ENCODE measurements at regions not wholly inside any gene's neighbourhood (a gene's known extent, or its start where the extent isn't known, plus 50 kb on each side); places are given as distances from the start of the nearest gene placed in this dataset.

GRCh38 chr6:47117314-47117713, 75.2 kb upstream of the ADGRF1 start:
- intact Hi-C loops (cut with micrococcal nuclease): no loop called here
- Histone ChIP-seq H3K4me3 (ENCODE audit: control extremely low read depth in 1 of 5, extremely low read depth in 1 of 5, insufficient read depth in 1 of 5, low read depth in 2 of 5, low read length in 4 of 5) (no peak overlapping the region), H3K9me3 (ENCODE audit: control extremely low read depth in 1 of 3, control insufficient read depth in 2 of 3, insufficient read depth in 1 of 3, low read length in 2 of 3) (no peaks in the 10 kb centered on the region), H3K4me2 (replicated peaks; ENCODE audit: low read depth, low read length, poor library complexity, severe bottlenecking) (no peak overlapping the region), H3K27ac (ENCODE audit: low read length in 2 of 2) (no peak overlapping the region), H3K9ac (ENCODE audit: low read length) (no peak overlapping the region), H3K27me3 (replicated peaks in 1 of 4; ENCODE audit: control extremely low read depth in 1 of 4, control insufficient read depth in 3 of 4, insufficient read depth in 4 of 4, low read length in 3 of 4) (no peaks in the 10 kb centered on the region), H2AFZ (ENCODE audit: insufficient read depth, low read depth, low read length, poor library complexity, severe bottlenecking) (no peak overlapping the region), H3K4me1 (ENCODE audit: control insufficient read depth in 2 of 2, insufficient read depth in 2 of 2, low read length in 2 of 2) (no peaks in the 10 kb centered on the region), H4K20me1 (ENCODE audit: control insufficient read depth, insufficient read depth, low read length, poor library complexity, severe bottlenecking) (no peaks in the 10 kb centered on the region), H3K79me2 (ENCODE audit: control insufficient read depth, insufficient read depth, low read length) (no peaks in the 10 kb centered on the region), H3K36me3 (replicated peaks in 1 of 2; ENCODE audit: control extremely low read depth in 1 of 2, control insufficient read depth in 1 of 2, extremely low read depth in 1 of 2, insufficient read depth in 2 of 2, low read length in 1 of 2) (no peaks in the 10 kb centered on the region)
- no peak overlapping the region for H3K4me3 Mint-ChIP-seq
- CTCF ChIA-PET: no interaction called here
- ATAC-seq (ENCODE audit: low read depth) (no peak), DNase-seq (no peak)
- H3K4me1 Mint-ChIP-seq: no peaks in the 10 kb centered on the region
- H3K27ac Mint-ChIP-seq: no peak overlapping the region
- H3K27me3 Mint-ChIP-seq: peaks cover 7% of the 10 kb centered on the region
- TF ChIP-seq CTCF (IDR thresholded peaks at IDR 0.05): no peak
- TF ChIP-seq EZH2 (IDR thresholded peaks at IDR 0.05; ENCODE audit: borderline replicate concordance, insufficient read depth, low read depth, low read length, poor library complexity, severe bottlenecking): no peak
- POLR2A ChIA-PET: no interaction called here
- no CpG with 5 or more reads among the region's 5 CpGs for WGBS (ENCODE audit: insufficient coverage)
- no peaks in the 10 kb centered on the region for H3K9me3 Mint-ChIP-seq (ENCODE audit: insufficient read depth)

- Mint-ChIP-seq H3K27ac (no peak overlapping the region), H3K9me3 (ENCODE audit: insufficient read depth) (no peaks in the 10 kb centered on the region), H3K4me1 (no peaks in the 10 kb centered on the region), H3K27me3 (peaks cover 7% of the 10 kb centered on the region), H3K4me3 (no peak overlapping the region)
- no peak overlapping the region for H3K27ac ChIP-seq (ENCODE audit: low read length in 2 of 2)
- no peak for DNase-seq
- no peak overlapping the region for H3K9ac ChIP-seq (ENCODE audit: low read length)
- intact Hi-C loops (cut with micrococcal nuclease): no loop called here
- H3K9me3 ChIP-seq (ENCODE audit: control extremely low read depth in 1 of 3, control insufficient read depth in 2 of 3, insufficient read depth in 1 of 3, low read length in 2 of 3): no peaks in the 10 kb centered on the region
- H4K20me1 ChIP-seq (ENCODE audit: control insufficient read depth, insufficient read depth, low read length, poor library complexity, severe bottlenecking): no peaks in the 10 kb centered on the region
- no peak overlapping the region for H2AFZ ChIP-seq (ENCODE audit: insufficient read depth, low read depth, low read length, poor library complexity, severe bottlenecking)
- ATAC-seq (ENCODE audit: low read depth): no peak
- no peaks in the 10 kb centered on the region for H3K36me3 ChIP-seq (replicated peaks in 1 of 2; ENCODE audit: control extremely low read depth in 1 of 2, control insufficient read depth in 1 of 2, extremely low read depth in 1 of 2, insufficient read depth in 2 of 2, low read length in 1 of 2)
- H3K4me2 ChIP-seq (replicated peaks; ENCODE audit: low read depth, low read length, poor library complexity, severe bottlenecking): no peak overlapping the region
- POLR2A ChIA-PET: no interaction called here
- no peak for TF ChIP-seq CTCF (IDR thresholded peaks at IDR 0.05)
- TF ChIP-seq EZH2 (IDR thresholded peaks at IDR 0.05; ENCODE audit: borderline replicate concordance, insufficient read depth, low read depth, low read length, poor library complexity, severe bottlenecking): no peak
- no peaks in the 10 kb centered on the region for H3K4me1 ChIP-seq (ENCODE audit: control insufficient read depth in 2 of 2, insufficient read depth in 2 of 2, low read length in 2 of 2)
- 98% methylated on average over 5 of the region's 6 CpGs for WGBS (ENCODE audit: insufficient coverage)
- no peaks in the 10 kb centered on the region for H3K27me3 ChIP-seq (replicated peaks in 1 of 4; ENCODE audit: control extremely low read depth in 1 of 4, control insufficient read depth in 3 of 4, insufficient read depth in 4 of 4, low read length in 3 of 4)
- H3K79me2 ChIP-seq (ENCODE audit: control insufficient read depth, insufficient read depth, low read length): no peaks in the 10 kb centered on the region
- H3K4me3 ChIP-seq (ENCODE audit: control extremely low read depth in 1 of 5, extremely low read depth in 1 of 5, insufficient read depth in 1 of 5, low read depth in 2 of 5, low read length in 4 of 5): no peak overlapping the region
- CTCF ChIA-PET: no interaction called here
These were observed 74.5 kb upstream of the ADGRF1 start for GRCh38 chr6:47116606-47117005.

Measured in B cell (primary cell).